GM19023 (cell line): ENCODE measurements at regions not wholly inside any gene's neighbourhood (a gene's known extent, or its start where the extent isn't known, plus 50 kb on each side); places are given as distances from the start of the nearest gene placed in this dataset.

Source experiments
- ATAC-seq: cut with Tn5 transposase; IDR thresholded peaks from one replicate; pipeline ENCODE4 v1.9.1; 2021; ENCODE audit warnings: mild to moderate bottlenecking, moderate library complexity; ENCODE audit not compliant: unreplicated experiment

GRCh38 chr10:44593952-44594351 is 209.1 kb upstream of the CXCL12 start:
- ATAC-seq, result no peak

- no peak for ATAC-seq
Measured at GRCh38 chr10:44607116-44607515, 222.2 kb upstream of the CXCL12 start.

GRCh38 chr10:44618910-44619309 is 234.0 kb upstream of the CXCL12 start:
- ATAC-seq, result no peak

- ATAC-seq, result no peak
Measured at GRCh38 chr10:44619521-44619920, 234.6 kb upstream of the CXCL12 start.

- ATAC-seq, result no peak
Measured at GRCh38 chr10:44619975-44620374, 235.1 kb upstream of the CXCL12 start.

GRCh38 chr10:44627591-44628354 is 242.9 kb upstream of the CXCL12 start:
- no peak for ATAC-seq

GRCh38 chr10:44628921-44629320 is 244.0 kb upstream of the CXCL12 start:
- ATAC-seq, result no peak

GRCh38 chr10:44635176-44635575 is 250.3 kb upstream of the CXCL12 start:
- ATAC-seq, result no peak

- ATAC-seq, result no peak
Measured at GRCh38 chr10:44636625-44637024, 251.7 kb upstream of the CXCL12 start.

GRCh38 chr10:44640429-44640828 is 255.5 kb upstream of the CXCL12 start:
- no peak for ATAC-seq

GRCh38 chr10:44647473-44647872 is 262.6 kb upstream of the CXCL12 start:
- no peak for ATAC-seq

GRCh38 chr10:44647877-44648542 is 263.1 kb upstream of the CXCL12 start:
- ATAC-seq, result peak; percentile 62

- ATAC-seq, result no peak
Measured at GRCh38 chr10:44650691-44651661, 260.2 kb upstream of the TMEM72 start.

- ATAC-seq, result no peak
Measured at GRCh38 chr10:44651834-44652233, 259.3 kb upstream of the TMEM72 start.

GRCh38 chr10:44659320-44659719 is 251.8 kb upstream of the TMEM72 start:
- no peak for ATAC-seq

GRCh38 chr10:44660271-44660670 is 250.9 kb upstream of the TMEM72 start:
- ATAC-seq, result no peak

- no peak for ATAC-seq
Measured at GRCh38 chr10:44662051-44662450, 249.1 kb upstream of the TMEM72 start.

GRCh38 chr10:44668336-44668735 is 242.8 kb upstream of the TMEM72 start:
- no peak for ATAC-seq

GRCh38 chr10:44671319-44671718 is 239.8 kb upstream of the TMEM72 start:
- ATAC-seq, result no peak

- no peak for ATAC-seq
Measured at GRCh38 chr10:44673245-44673983, 237.7 kb upstream of the TMEM72 start.
